ENCODE measurements at regions not wholly inside any gene's neighbourhood (a gene's known extent, or its start where the extent isn't known, plus 50 kb on each side); places are given as distances from the start of the nearest gene placed in this dataset.

GRCh38 chr13:71274923-71275608, 591.9 kb downstream of the DACH1 start:
- no peaks in the 10 kb centered on the region for H3K36me3 ChIP-seq
- TF ChIP-seq, protein P1, sequence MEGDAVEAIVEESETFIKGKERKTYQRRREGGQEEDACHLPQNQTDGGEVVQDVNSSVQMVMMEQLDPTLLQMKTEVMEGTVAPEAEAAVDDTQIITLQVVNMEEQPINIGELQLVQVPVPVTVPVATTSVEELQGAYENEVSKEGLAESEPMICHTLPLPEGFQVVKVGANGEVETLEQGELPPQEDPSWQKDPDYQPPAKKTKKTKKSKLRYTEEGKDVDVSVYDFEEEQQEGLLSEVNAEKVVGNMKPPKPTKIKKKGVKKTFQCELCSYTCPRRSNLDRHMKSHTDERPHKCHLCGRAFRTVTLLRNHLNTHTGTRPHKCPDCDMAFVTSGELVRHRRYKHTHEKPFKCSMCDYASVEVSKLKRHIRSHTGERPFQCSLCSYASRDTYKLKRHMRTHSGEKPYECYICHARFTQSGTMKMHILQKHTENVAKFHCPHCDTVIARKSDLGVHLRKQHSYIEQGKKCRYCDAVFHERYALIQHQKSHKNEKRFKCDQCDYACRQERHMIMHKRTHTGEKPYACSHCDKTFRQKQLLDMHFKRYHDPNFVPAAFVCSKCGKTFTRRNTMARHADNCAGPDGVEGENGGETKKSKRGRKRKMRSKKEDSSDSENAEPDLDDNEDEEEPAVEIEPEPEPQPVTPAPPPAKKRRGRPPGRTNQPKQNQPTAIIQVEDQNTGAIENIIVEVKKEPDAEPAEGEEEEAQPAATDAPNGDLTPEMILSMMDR (IDR thresholded peaks at IDR 0.05) = no peak
- TF ChIP-seq POLR2AphosphoS5 (IDR thresholded peaks at IDR 0.05; ENCODE audit: insufficient read depth in 1 of 2, low read depth in 1 of 2) (no peak), POLR2A (IDR thresholded peaks at IDR 0.05) (no peak)
- H3K27me3 ChIP-seq = no peaks in the 10 kb centered on the region
- no peak overlapping the region for H3K4me3 ChIP-seq
- H3K4me1 ChIP-seq = no peaks in the 10 kb centered on the region
- no peaks in the 10 kb centered on the region for H3K9me3 ChIP-seq
- DNase-seq (ENCODE audit: extremely low spot score in 2 of 2) = no peak
- no peak overlapping the region for H3K27ac ChIP-seq
- intact Hi-C loops (cut with DNase I) = no loop called here

- Histone ChIP-seq H3K4me1 (no peaks in the 10 kb centered on the region), H3K27me3 (no peaks in the 10 kb centered on the region), H3K36me3 (no peaks in the 10 kb centered on the region), H3K9me3 (no peaks in the 10 kb centered on the region), H3K4me3 (no peak overlapping the region), H3K27ac (no peak overlapping the region)
- no peak for DNase-seq (ENCODE audit: extremely low spot score in 2 of 2)
- intact Hi-C loops (cut with DNase I) = no loop called here
- TF ChIP-seq POLR2A (IDR thresholded peaks at IDR 0.05) (no peak), POLR2AphosphoS5 (IDR thresholded peaks at IDR 0.05; ENCODE audit: insufficient read depth in 1 of 2, low read depth in 1 of 2) (no peak)
- TF ChIP-seq, protein P1 (IDR thresholded peaks at IDR 0.05) = no peak
These were observed 605.7 kb downstream of the DACH1 start for GRCh38 chr13:71261256-71261655.

DNA sequence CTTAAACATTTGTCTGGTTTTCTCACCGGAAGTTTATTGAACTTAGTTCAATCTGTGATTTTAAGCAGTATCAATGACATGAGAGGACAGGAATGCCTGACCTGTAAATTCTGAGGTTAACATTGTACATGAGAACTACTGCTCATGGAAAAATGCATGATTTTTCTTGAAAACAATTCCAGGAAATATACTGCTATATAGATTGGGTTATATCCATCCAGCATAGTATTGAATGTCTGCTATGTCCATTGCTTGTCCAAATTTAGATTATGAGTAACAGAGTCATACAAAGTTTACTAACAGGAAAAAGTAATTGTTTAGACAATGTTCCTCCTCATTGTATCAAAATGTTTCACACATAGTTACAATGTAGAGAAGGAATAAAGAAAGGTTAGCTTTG, 606.8 kb downstream of the DACH1 start:
- intact Hi-C loops (cut with DNase I) = no loop called here
- TF ChIP-seq POLR2A (IDR thresholded peaks at IDR 0.05) = no peak
- no peak for TF ChIP-seq POLR2AphosphoS5 (IDR thresholded peaks at IDR 0.05; ENCODE audit: insufficient read depth in 1 of 2, low read depth in 1 of 2)
- TF ChIP-seq, protein P1 (IDR thresholded peaks at IDR 0.05) = no peak
- Histone ChIP-seq H3K27ac (no peak overlapping the region), H3K4me3 (no peak overlapping the region), H3K9me3 (no peaks in the 10 kb centered on the region), H3K36me3 (no peaks in the 10 kb centered on the region), H3K4me1 (no peaks in the 10 kb centered on the region), H3K27me3 (no peaks in the 10 kb centered on the region)
- DNase-seq (ENCODE audit: extremely low spot score in 2 of 2) = no peak

DNA sequence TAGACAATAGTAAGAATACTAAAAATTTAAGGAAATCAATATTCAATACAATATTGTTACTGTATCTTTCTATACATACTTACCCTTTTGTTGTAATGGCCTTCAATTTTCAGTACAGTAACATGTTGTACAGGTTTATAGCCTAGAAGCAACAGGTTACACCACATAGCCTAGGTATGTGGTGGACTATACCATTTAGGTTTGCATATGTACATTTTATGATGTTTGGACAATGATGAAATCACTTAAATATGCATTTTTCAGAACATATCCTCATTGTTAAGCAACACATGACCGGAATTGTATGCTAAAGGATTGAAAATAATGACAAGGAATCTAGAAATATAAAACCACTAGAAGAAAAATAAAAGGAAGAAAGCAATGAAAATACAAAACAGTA, 611.4 kb downstream of the DACH1 start:
- Histone ChIP-seq H3K36me3 (no peaks in the 10 kb centered on the region), H3K4me1 (no peaks in the 10 kb centered on the region), H3K9me3 (no peaks in the 10 kb centered on the region), H3K27ac (no peak overlapping the region), H3K27me3 (no peaks in the 10 kb centered on the region), H3K4me3 (no peak overlapping the region)
- TF ChIP-seq POLR2A (IDR thresholded peaks at IDR 0.05) (no peak), POLR2AphosphoS5 (IDR thresholded peaks at IDR 0.05; ENCODE audit: insufficient read depth in 1 of 2, low read depth in 1 of 2) (no peak)
- TF ChIP-seq, protein P1 (IDR thresholded peaks at IDR 0.05) = no peak
- intact Hi-C loops (cut with DNase I) = no loop called here
- DNase-seq (ENCODE audit: extremely low spot score in 2 of 2) = no peak

- intact Hi-C loops (cut with DNase I) = no loop called here
- H3K27ac ChIP-seq = no peak overlapping the region
- H3K4me1 ChIP-seq = no peaks in the 10 kb centered on the region
- no peaks in the 10 kb centered on the region for H3K36me3 ChIP-seq
- DNase-seq (ENCODE audit: extremely low spot score in 2 of 2) = no peak
- no peak overlapping the region for H3K4me3 ChIP-seq
- no peaks in the 10 kb centered on the region for H3K27me3 ChIP-seq
- no peaks in the 10 kb centered on the region for H3K9me3 ChIP-seq
- TF ChIP-seq, protein P1 (IDR thresholded peaks at IDR 0.05) = no peak
- no peak for TF ChIP-seq POLR2AphosphoS5 (IDR thresholded peaks at IDR 0.05; ENCODE audit: insufficient read depth in 1 of 2, low read depth in 1 of 2)
- no peak for TF ChIP-seq POLR2A (IDR thresholded peaks at IDR 0.05)
These were observed 612.6 kb downstream of the DACH1 start for GRCh38 chr13:71254384-71254783.
